H9 (cell line): ENCODE measurements at regions not wholly inside any gene's neighbourhood (a gene's known extent, or its start where the extent isn't known, plus 50 kb on each side); places are given as distances from the start of the nearest gene placed in this dataset.

Experiments
- DNase-seq: peaks from one replicate; pipeline ENCODE4 v3.0.0-alpha.2; 2017
- H2AFZ ChIP-seq: one replicate; pipeline ENCODE4 v1.6.1; 2013; ENCODE audit warnings: mild to moderate bottlenecking, low read length, control low read depth, moderate library complexity
- H2AK5ac ChIP-seq: 2 replicates; pipeline ENCODE4 v1.6.1; 2013; ENCODE audit warnings: low read length, control low read depth, mixed read lengths; ENCODE audit not compliant: insufficient read length
- H2BK120ac ChIP-seq: one replicate; pipeline ENCODE4 v1.6.1; 2013; ENCODE audit warnings: low read depth, mild to moderate bottlenecking, low read length, control low read depth, inconsistent platforms; ENCODE audit not compliant: poor library complexity, severe bottlenecking
- H2BK12ac ChIP-seq: 2 replicates; pipeline ENCODE4 v1.6.1; 2013; ENCODE audit warnings: low read length, control low read depth, mixed read lengths, low read depth; ENCODE audit not compliant: insufficient read length
- H2BK15ac ChIP-seq: 2 replicates; pipeline ENCODE4 v1.6.1; 2013; ENCODE audit warnings: low read depth, low read length, control low read depth
- H2BK20ac ChIP-seq: one replicate; pipeline ENCODE4 v1.6.1; 2013; ENCODE audit warnings: low read depth, mild to moderate bottlenecking, low read length, control low read depth, inconsistent platforms; ENCODE audit not compliant: poor library complexity, severe bottlenecking
- H2BK5ac ChIP-seq: 2 replicates; pipeline ENCODE4 v1.6.1; 2013; ENCODE audit warnings: low read length, control low read depth, mixed read lengths; ENCODE audit not compliant: insufficient read length
- H3K14ac ChIP-seq: 2 replicates; pipeline ENCODE4 v1.6.1; 2013; ENCODE audit warnings: low read length, control low read depth; ENCODE audit not compliant: insufficient read depth
- H3K18ac ChIP-seq: 2 replicates; pipeline ENCODE4 v1.6.1; 2013; ENCODE audit warnings: low read depth, mild to moderate bottlenecking, mixed read lengths, low read length, control low read depth; ENCODE audit not compliant: insufficient read length
- H3K23ac ChIP-seq: 2 replicates; pipeline ENCODE4 v1.6.1; 2013; ENCODE audit warnings: low read length, control low read depth, mixed read lengths, low read depth; ENCODE audit not compliant: insufficient read length
- H3K23me2 ChIP-seq: 2 replicates; pipeline ENCODE4 v1.6.1; 2013; ENCODE audit warnings: low read depth, mild to moderate bottlenecking, mixed read lengths, low read length, control low read depth; ENCODE audit not compliant: insufficient read length, poor library complexity, severe bottlenecking
- H3K27ac ChIP-seq: 2 replicates; pipeline ENCODE4 v1.5.1; 2013; ENCODE audit warnings: low read length, control low read depth, mixed read lengths, low read depth; ENCODE audit not compliant: insufficient read length
- H3K27me3 ChIP-seq: 2 replicates; pipeline ENCODE4 v1.6.1; 2013; ENCODE audit warnings: low read length, control low read depth, inconsistent platforms; ENCODE audit not compliant: insufficient read depth
- H3K4ac ChIP-seq: 2 replicates; pipeline ENCODE4 v1.6.1; 2013; ENCODE audit warnings: low read depth, mild to moderate bottlenecking, control low read depth, inconsistent platforms, low read length, moderate library complexity
- H3K4me1 ChIP-seq: 2 replicates; pipeline ENCODE4 v1.6.1; 2013; ENCODE audit warnings: low read length, control low read depth, inconsistent platforms; ENCODE audit not compliant: insufficient read depth
- H3K4me2 ChIP-seq: 2 replicates; pipeline ENCODE4 v1.6.1; 2013; ENCODE audit warnings: low read length, control low read depth, mixed read lengths; ENCODE audit not compliant: insufficient read length, insufficient read depth
- H3K56ac ChIP-seq: 2 replicates; pipeline ENCODE4 v1.6.1; 2013; ENCODE audit warnings: low read depth, mild to moderate bottlenecking, mixed read lengths, low read length, control low read depth; ENCODE audit not compliant: insufficient read length
- H3K79me1 ChIP-seq: 2 replicates; pipeline ENCODE4 v1.6.1; 2013; ENCODE audit warnings: low read depth, mild to moderate bottlenecking, moderate library complexity, low read length, control low read depth, inconsistent platforms; ENCODE audit not compliant: insufficient read depth, poor library complexity, severe bottlenecking
- H3K79me2 ChIP-seq: 2 replicates; pipeline ENCODE4 v1.6.1; 2013; ENCODE audit warnings: low read length, control low read depth, inconsistent platforms; ENCODE audit not compliant: insufficient read depth
- H3K9ac ChIP-seq: 2 replicates; pipeline ENCODE4 v1.6.1; 2013; ENCODE audit warnings: low read length, control low read depth, mixed read lengths; ENCODE audit not compliant: insufficient read length; ENCODE audit errors: extremely low read depth
- H3K9me3 ChIP-seq: one replicate; pipeline ENCODE4 v1.6.1; 2013; ENCODE audit warnings: low read depth, low read length, inconsistent platforms; ENCODE audit not compliant: control insufficient read depth
- H3T11ph ChIP-seq: one replicate; pipeline ENCODE4 v1.6.1; 2013; ENCODE audit warnings: mild to moderate bottlenecking, low read length, control low read depth, inconsistent platforms
- H4K20me1 ChIP-seq: one replicate; pipeline ENCODE4 v1.6.1; 2013; ENCODE audit not compliant: control insufficient read depth, insufficient read length, insufficient read depth
- H4K5ac ChIP-seq: 2 replicates; pipeline ENCODE4 v1.6.1; 2013; ENCODE audit warnings: low read depth, mild to moderate bottlenecking, mixed read lengths, low read length, control low read depth; ENCODE audit not compliant: insufficient read length
- H4K8ac ChIP-seq: replicated peaks from 2 replicates; pipeline ENCODE4 v1.6.1; 2013; ENCODE audit warnings: low read length, control low read depth, mixed read lengths, low read depth; ENCODE audit not compliant: insufficient read length
- H4K91ac ChIP-seq: 2 replicates; pipeline ENCODE4 v1.6.1; 2013; ENCODE audit warnings: low read depth, mild to moderate bottlenecking, moderate library complexity, mixed read lengths, low read length, control low read depth; ENCODE audit not compliant: insufficient read length
- H3K27ac Mint-ChIP-seq, 3 experiments: 2 replicates in 2 of 3; 3 replicates in 1 of 3; pipeline ENCODE4 v1.8.0; 2020 to 2021; ENCODE audit warnings: mixed read lengths in 3 of 3, mild to moderate bottlenecking in 1 of 3, moderate library complexity in 1 of 3
- H3K27me3 Mint-ChIP-seq: 2 replicates; pipeline ENCODE4 v1.8.0; 2021; ENCODE audit warnings: low read depth, mild to moderate bottlenecking, moderate library complexity, mixed read lengths
- H3K36me3 Mint-ChIP-seq, 3 experiments: 2 replicates in 2 of 3; 3 replicates in 1 of 3; pipeline ENCODE4 v1.8.0; 2020 to 2021; ENCODE audit warnings: low read depth in 3 of 3, mixed read lengths in 3 of 3; ENCODE audit not compliant: insufficient read depth in 1 of 3
- H3K4me1 Mint-ChIP-seq, 2 experiments: 2 replicates each; pipeline ENCODE4 v1.8.0; 2020; ENCODE audit warnings: mixed read lengths in 2 of 2
- H3K4me3 Mint-ChIP-seq, 2 experiments: 2 replicates in 1 of 2; 3 replicates in 1 of 2; pipeline ENCODE4 v1.8.0; 2020 to 2021; ENCODE audit warnings: mild to moderate bottlenecking in 2 of 2, mixed read lengths in 2 of 2, moderate library complexity in 1 of 2
- H3K9me3 Mint-ChIP-seq, 2 experiments: 2 replicates in 1 of 2; 3 replicates in 1 of 2; pipeline ENCODE4 v1.8.0; 2020; ENCODE audit warnings: mild to moderate bottlenecking in 2 of 2, mixed read lengths in 2 of 2, moderate library complexity in 1 of 2
- CTCF ChIP-seq: fragments of 200-600 bp; sonication (generic); conservative IDR thresholded peaks from 3 replicates; pipeline ENCODE4 v1.8.0; 2021; ENCODE audit warnings: antibody characterized with exemption, mild to moderate bottlenecking
- WGBS: extraction: QIAGEN DNeasy Blood & Tissue Kit; methylation state at CpG from one replicate; pipeline ENCODE4 v1.1.7; 2013; ENCODE audit warnings: missing lambda C conversion rate, low lambda C conversion rate, mixed read lengths; ENCODE audit not compliant: insufficient read length; ENCODE audit errors: extremely low coverage; 5-methylcytosine and 5-hydroxymethylcytosine counted together

- Histone ChIP-seq H2AFZ (no peak overlapping the region), H3K9me3 (no peaks in the 10 kb centered on the region), H3T11ph (no peak overlapping the region), H3K56ac (no peak overlapping the region), H4K5ac (no peak overlapping the region), H3K4me2 (no peak overlapping the region), H2BK5ac (no peak overlapping the region), H3K23me2 (no peaks in the 10 kb centered on the region), H3K27me3 (no peaks in the 10 kb centered on the region), H2AK5ac (no peak overlapping the region), H2BK15ac (no peak overlapping the region), H3K23ac (no peak overlapping the region), H3K4ac (no peak overlapping the region), H4K91ac (no peak overlapping the region), H3K79me1 (no peaks in the 10 kb centered on the region), H3K4me1 (no peaks in the 10 kb centered on the region), H3K27ac (no peak overlapping the region), H3K9ac (no peak overlapping the region), H2BK20ac (no peak overlapping the region), H2BK120ac (no peak overlapping the region), H2BK12ac (no peak overlapping the region), H4K20me1 (no peaks in the 10 kb centered on the region), H3K14ac (no peak overlapping the region), H3K79me2 (no peaks in the 10 kb centered on the region), H3K18ac (no peak overlapping the region), H4K8ac (no peak overlapping the region)
- DNase-seq: no peak
- no peaks in the 10 kb centered on the region for H3K27me3 Mint-ChIP-seq
- no peak for TF ChIP-seq CTCF
- no peaks in the 10 kb centered on the region for H3K4me1 Mint-ChIP-seq
- no peaks in the 10 kb centered on the region for H3K36me3 Mint-ChIP-seq
- H3K4me3 Mint-ChIP-seq: no peak overlapping the region
- no CpG with 5 or more reads among the region's 4 CpGs for whole genome bisulfite sequencing
- no peak overlapping the region for H3K27ac Mint-ChIP-seq
- H3K9me3 Mint-ChIP-seq: no peaks in the 10 kb centered on the region
Measured at GRCh38 chr18:45171679-45172191, 443.5 kb upstream of the SLC14A2 start.
